B cell (primary cell): ENCODE measurements at regions not wholly inside any gene's neighbourhood (a gene's known extent, or its start where the extent isn't known, plus 50 kb on each side); places are given as distances from the start of the nearest gene placed in this dataset.

Experiments
- EZH2 ChIP-seq: IDR thresholded peaks from 2 replicates; pipeline ENCODE4 v1.6.1; 2012; ENCODE audit warnings: borderline replicate concordance, low read depth, mild to moderate bottlenecking, moderate library complexity, low read length; ENCODE audit not compliant: insufficient read depth, poor library complexity, severe bottlenecking
- TF ChIP-seq, protein P1 (sequence below): fragments of 200-600 bp; IDR thresholded peaks from one replicate; pipeline ENCODE4 v1.8.0; 2022; ENCODE audit warnings: antibody characterized with exemption, mild to moderate bottlenecking

DNA sequence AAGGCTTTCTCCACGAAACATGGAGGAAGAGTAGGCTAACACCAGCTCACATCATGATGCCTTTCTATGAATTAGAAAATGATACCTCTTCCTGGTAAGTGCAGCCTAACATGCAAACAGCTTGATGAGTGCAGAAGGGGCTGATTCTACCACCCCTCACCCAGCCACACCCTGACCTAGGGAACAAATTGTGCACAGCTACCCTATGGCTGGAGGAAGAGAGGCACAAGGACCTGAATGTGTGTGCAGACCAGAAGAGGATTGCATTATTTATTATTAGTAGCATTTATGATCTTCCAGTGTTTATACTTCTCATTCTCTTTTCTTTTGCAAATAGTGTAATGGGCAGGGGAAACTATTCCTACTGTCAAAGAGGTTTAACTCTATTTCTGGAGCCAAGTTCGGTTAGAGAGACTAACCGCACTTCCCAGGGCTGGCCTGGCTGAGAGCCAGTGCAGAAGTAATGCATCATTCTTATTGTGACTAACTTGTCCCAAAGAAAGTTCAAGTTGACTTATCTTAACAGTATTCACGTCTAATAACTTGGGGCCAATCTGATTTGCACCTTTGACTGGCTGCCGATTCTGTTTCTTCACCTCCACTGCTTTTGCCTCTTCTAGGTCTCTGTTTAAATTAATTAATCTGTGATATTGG lies 237.5 kb downstream of the CD83 start:
- TF ChIP-seq, protein P1, sequence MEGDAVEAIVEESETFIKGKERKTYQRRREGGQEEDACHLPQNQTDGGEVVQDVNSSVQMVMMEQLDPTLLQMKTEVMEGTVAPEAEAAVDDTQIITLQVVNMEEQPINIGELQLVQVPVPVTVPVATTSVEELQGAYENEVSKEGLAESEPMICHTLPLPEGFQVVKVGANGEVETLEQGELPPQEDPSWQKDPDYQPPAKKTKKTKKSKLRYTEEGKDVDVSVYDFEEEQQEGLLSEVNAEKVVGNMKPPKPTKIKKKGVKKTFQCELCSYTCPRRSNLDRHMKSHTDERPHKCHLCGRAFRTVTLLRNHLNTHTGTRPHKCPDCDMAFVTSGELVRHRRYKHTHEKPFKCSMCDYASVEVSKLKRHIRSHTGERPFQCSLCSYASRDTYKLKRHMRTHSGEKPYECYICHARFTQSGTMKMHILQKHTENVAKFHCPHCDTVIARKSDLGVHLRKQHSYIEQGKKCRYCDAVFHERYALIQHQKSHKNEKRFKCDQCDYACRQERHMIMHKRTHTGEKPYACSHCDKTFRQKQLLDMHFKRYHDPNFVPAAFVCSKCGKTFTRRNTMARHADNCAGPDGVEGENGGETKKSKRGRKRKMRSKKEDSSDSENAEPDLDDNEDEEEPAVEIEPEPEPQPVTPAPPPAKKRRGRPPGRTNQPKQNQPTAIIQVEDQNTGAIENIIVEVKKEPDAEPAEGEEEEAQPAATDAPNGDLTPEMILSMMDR: no peak
- no peak for TF ChIP-seq EZH2
